Nephron (organoid): ENCODE measurements at regions not wholly inside any gene's neighbourhood (a gene's known extent, or its start where the extent isn't known, plus 50 kb on each side); places are given as distances from the start of the nearest gene placed in this dataset.

Experiments
- H3K27ac Mint-ChIP-seq, 3 experiments: 2 replicates each; pipeline ENCODE4 v1.8.0; 2020; ENCODE audit warnings: mixed read lengths in 3 of 3, mild to moderate bottlenecking in 2 of 3, moderate library complexity in 1 of 3
- H3K27me3 Mint-ChIP-seq: 2 replicates; pipeline ENCODE4 v1.8.0; 2021; ENCODE audit warnings: low read depth, mild to moderate bottlenecking, moderate library complexity, mixed read lengths
- H3K36me3 Mint-ChIP-seq: 2 replicates; pipeline ENCODE4 v1.8.0; 2020; ENCODE audit warnings: low read depth, mixed read lengths
- H3K4me1 Mint-ChIP-seq: 2 replicates; pipeline ENCODE4 v1.8.0; 2020; ENCODE audit warnings: mixed read lengths
- H3K4me3 Mint-ChIP-seq, 3 experiments: 2 replicates each; pipeline ENCODE4 v1.8.0; 2020; ENCODE audit warnings: mild to moderate bottlenecking in 3 of 3, mixed read lengths in 3 of 3, moderate library complexity in 2 of 3
- H3K9me3 Mint-ChIP-seq: 2 replicates; pipeline ENCODE4 v1.8.0; 2020; ENCODE audit warnings: mixed read lengths
- TF ChIP-seq, protein P1 (sequence below), 3 experiments: fragments of 200-600 bp; sonication (generic); IDR thresholded peaks; one replicate each; pipeline ENCODE4 v1.5.0; 2021; ENCODE audit warnings: antibody characterized with exemption in 3 of 3; ENCODE audit not compliant: unreplicated experiment in 3 of 3

DNA sequence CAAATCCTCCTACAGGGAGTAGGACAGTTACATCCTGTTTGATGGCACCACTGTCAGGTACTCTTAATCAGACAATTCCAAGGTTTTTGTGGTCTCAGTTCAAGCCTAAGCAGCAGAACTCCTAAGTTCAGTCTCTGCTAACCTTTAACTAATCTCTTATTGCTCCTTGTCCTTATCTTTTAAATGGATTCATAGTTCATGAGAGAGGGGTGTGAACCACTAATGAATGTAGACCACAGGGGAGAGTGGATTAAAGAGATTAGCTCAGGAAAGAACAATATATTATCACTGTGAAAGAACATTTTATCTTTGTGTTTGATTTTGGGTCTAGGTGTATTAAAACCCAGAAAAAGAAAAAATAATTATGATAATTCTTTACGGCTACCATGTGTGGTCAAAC, 168.9 kb downstream of the DCK start:
- Mint-ChIP-seq H3K27ac (no peak overlapping the region), H3K4me1 (peaks cover 5% of the 10 kb centered on the region), H3K36me3 (no peaks in the 10 kb centered on the region), H3K4me3 (no peak overlapping the region), H3K9me3 (no peaks in the 10 kb centered on the region), H3K27me3 (no peaks in the 10 kb centered on the region)
- TF ChIP-seq, protein P1, sequence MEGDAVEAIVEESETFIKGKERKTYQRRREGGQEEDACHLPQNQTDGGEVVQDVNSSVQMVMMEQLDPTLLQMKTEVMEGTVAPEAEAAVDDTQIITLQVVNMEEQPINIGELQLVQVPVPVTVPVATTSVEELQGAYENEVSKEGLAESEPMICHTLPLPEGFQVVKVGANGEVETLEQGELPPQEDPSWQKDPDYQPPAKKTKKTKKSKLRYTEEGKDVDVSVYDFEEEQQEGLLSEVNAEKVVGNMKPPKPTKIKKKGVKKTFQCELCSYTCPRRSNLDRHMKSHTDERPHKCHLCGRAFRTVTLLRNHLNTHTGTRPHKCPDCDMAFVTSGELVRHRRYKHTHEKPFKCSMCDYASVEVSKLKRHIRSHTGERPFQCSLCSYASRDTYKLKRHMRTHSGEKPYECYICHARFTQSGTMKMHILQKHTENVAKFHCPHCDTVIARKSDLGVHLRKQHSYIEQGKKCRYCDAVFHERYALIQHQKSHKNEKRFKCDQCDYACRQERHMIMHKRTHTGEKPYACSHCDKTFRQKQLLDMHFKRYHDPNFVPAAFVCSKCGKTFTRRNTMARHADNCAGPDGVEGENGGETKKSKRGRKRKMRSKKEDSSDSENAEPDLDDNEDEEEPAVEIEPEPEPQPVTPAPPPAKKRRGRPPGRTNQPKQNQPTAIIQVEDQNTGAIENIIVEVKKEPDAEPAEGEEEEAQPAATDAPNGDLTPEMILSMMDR (IDR thresholded peaks at IDR 0.05; ENCODE audit: unreplicated experiment in 3 of 3) = no peak

DNA sequence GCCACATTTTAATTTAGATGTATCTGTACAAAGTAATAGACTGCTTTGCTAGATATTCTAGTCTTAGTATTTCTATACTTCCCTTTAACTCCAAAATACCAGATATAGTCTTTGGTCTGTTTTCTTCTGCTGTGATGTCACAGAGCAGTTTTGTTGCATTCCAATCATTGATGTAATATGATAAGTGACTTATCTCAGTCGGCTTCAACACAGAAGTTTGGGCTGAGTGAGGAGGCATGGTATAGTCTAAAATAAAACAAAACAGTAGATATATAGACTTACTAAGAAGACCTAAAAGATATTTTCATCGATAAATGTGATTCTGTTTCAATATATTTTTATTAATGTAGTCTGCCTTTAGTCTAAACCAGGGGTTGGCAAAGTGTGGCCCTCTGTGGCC, 169.9 kb downstream of the DCK start:
- Mint-ChIP-seq H3K4me3 (no peak overlapping the region), H3K27me3 (no peaks in the 10 kb centered on the region), H3K9me3 (no peaks in the 10 kb centered on the region), H3K4me1 (no peaks in the 10 kb centered on the region), H3K27ac (no peak overlapping the region), H3K36me3 (no peaks in the 10 kb centered on the region)
- TF ChIP-seq, protein P1 (IDR thresholded peaks at IDR 0.05; ENCODE audit: unreplicated experiment in 3 of 3) = no peak

DNA sequence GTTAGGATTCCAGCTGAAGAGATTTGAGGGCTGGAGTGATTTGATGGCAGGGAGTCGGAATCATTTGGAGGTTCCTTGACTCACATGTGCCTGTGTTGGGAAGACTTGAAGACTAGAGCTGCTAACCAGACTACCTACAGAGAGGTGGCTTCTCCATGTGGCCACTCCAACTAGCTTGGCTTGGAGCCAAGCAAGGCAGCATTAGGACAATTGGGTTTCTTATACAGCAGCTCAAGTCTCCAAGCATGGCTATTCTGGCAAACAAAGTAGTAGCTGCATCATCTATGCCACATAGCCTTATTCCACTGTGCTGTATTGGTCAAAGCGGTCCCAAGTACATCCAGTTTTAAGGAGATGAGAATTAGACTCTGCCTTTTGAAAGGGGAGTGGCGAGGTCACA, 171.7 kb upstream of the SLC4A4 start:
- no peak overlapping the region for H3K27ac Mint-ChIP-seq
- no peaks in the 10 kb centered on the region for H3K36me3 Mint-ChIP-seq
- H3K9me3 Mint-ChIP-seq = no peaks in the 10 kb centered on the region
- TF ChIP-seq, protein P1 (IDR thresholded peaks at IDR 0.05; ENCODE audit: unreplicated experiment in 3 of 3) = no peak
- H3K27me3 Mint-ChIP-seq = no peaks in the 10 kb centered on the region
- no peaks in the 10 kb centered on the region for H3K4me1 Mint-ChIP-seq
- H3K4me3 Mint-ChIP-seq = no peak overlapping the region

DNA sequence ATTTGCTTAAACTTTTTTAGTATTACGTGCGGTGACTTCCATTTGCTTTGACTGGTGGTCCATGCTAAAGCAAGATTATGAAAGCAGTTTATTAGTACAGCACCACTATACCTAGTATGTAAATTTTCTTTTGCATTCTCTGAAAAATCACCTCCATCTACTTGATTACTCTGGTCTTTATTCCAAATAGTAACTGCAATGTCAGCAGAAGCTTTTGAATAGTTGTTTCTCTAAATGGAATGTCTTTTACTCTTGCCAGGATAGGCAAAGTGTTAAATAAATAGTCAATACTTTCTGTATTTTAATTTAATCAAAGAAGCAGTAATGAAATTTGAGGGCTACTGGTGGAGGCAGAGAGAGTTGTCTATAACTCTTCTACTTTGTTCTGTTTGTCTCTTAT, 167.2 kb upstream of the SLC4A4 start:
- Mint-ChIP-seq H3K27me3 (no peaks in the 10 kb centered on the region), H3K4me1 (no peaks in the 10 kb centered on the region), H3K4me3 (no peak overlapping the region), H3K36me3 (no peaks in the 10 kb centered on the region), H3K9me3 (no peaks in the 10 kb centered on the region), H3K27ac (no peak overlapping the region)
- TF ChIP-seq, protein P1 (IDR thresholded peaks at IDR 0.05; ENCODE audit: unreplicated experiment in 3 of 3) = no peak

- TF ChIP-seq, protein P1 (IDR thresholded peaks at IDR 0.05; ENCODE audit: unreplicated experiment in 3 of 3) = no peak
- H3K4me1 Mint-ChIP-seq = no peaks in the 10 kb centered on the region
- H3K36me3 Mint-ChIP-seq = no peaks in the 10 kb centered on the region
- no peaks in the 10 kb centered on the region for H3K9me3 Mint-ChIP-seq
- H3K27ac Mint-ChIP-seq = no peak overlapping the region
- peaks cover 15% of the 10 kb centered on the region for H3K27me3 Mint-ChIP-seq
- H3K4me3 Mint-ChIP-seq = no peak overlapping the region
Observed at GRCh38 chr4:71181332-71181731, 157.5 kb upstream of the SLC4A4 start.

- Mint-ChIP-seq H3K36me3 (no peaks in the 10 kb centered on the region), H3K4me3 (peak overlapping the region in 2 of 3 experiments; percentile 6 to 58), H3K9me3 (no peaks in the 10 kb centered on the region), H3K27ac (no peak overlapping the region), H3K4me1 (peaks cover 13% of the 10 kb centered on the region), H3K27me3 (peaks cover 26% of the 10 kb centered on the region)
- TF ChIP-seq, protein P1 (IDR thresholded peaks at IDR 0.05; ENCODE audit: unreplicated experiment in 3 of 3) = peak; percentile 62 to 77 (median 62)
Observed at GRCh38 chr4:71184195-71184781, 154.5 kb upstream of the SLC4A4 start.
